Muscle layer of duodenum (tissue), 2 donors: ENCODE measurements at regions not wholly inside any gene's neighbourhood (a gene's known extent, or its start where the extent isn't known, plus 50 kb on each side); places are given as distances from the start of the nearest gene placed in this dataset.

Source experiments
- H3K27ac ChIP-seq: one replicate; pipeline ENCODE4 v1.7.0; 2013; ENCODE audit warnings: mild to moderate bottlenecking, low read length
- H3K27me3 ChIP-seq: one replicate; pipeline ENCODE4 v1.7.0; 2013; ENCODE audit warnings: low read depth, mild to moderate bottlenecking, control low read depth, low read length
- H3K36me3 ChIP-seq, 2 donors: one replicate each; pipeline ENCODE4 v1.7.0; 2013; ENCODE audit warnings: low read length in 2 of 2, control low read depth in 1 of 2, mild to moderate bottlenecking in 1 of 2; ENCODE audit not compliant: insufficient read depth in 2 of 2, control insufficient read depth in 1 of 2
- H3K4me1 ChIP-seq, 2 donors: one replicate each; pipeline ENCODE4 v1.7.0; 2013; ENCODE audit warnings: low read length in 2 of 2, mild to moderate bottlenecking in 2 of 2, control low read depth in 1 of 2, moderate library complexity in 1 of 2; ENCODE audit not compliant: insufficient read depth in 2 of 2, control insufficient read depth in 1 of 2
- H3K4me3 ChIP-seq, 2 donors: one replicate each; pipeline ENCODE4 v1.7.0; 2013; ENCODE audit warnings: low read length in 2 of 2, low read depth in 1 of 2, mild to moderate bottlenecking in 1 of 2
- H3K9me3 ChIP-seq, 2 donors: one replicate each; pipeline ENCODE4 v1.7.0; 2013; ENCODE audit warnings: low read length in 2 of 2, control low read depth in 1 of 2, mild to moderate bottlenecking in 1 of 2; ENCODE audit not compliant: control insufficient read depth in 1 of 2
- donor health status: healthy.

DNA sequence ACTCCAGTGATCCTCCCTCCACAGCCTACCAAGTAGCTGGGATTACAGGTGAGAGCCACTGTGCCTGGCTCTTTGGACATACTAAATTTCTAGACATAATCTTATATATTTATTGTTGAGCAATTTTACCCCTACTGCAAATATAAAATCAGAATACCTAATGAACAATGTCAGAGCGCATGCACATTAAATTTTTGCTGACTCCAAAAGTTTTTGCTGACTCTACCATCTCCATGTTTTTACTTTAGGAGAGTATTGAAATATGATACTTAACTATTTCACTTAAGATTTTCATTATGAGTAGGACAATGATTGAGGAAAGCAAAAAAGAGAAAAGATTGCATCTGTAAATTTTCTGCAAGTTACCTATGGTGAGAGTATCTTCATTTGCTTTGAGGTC, 402.3 kb downstream of the LRRC70 start:
- H3K27me3 ChIP-seq, result no peaks in the 10 kb centered on the region

GRCh38 chr5:62979472-62979871, 400.9 kb downstream of the LRRC70 start:
- no peaks in the 10 kb centered on the region for H3K36me3 ChIP-seq
- H3K27ac ChIP-seq, result no peak overlapping the region
- H3K27me3 ChIP-seq, result no peaks in the 10 kb centered on the region
- no peak overlapping the region for H3K4me3 ChIP-seq
- H3K9me3 ChIP-seq, result no peaks in the 10 kb centered on the region
- H3K4me1 ChIP-seq, result no peaks in the 10 kb centered on the region

More for the DNA sequence above, 402.3 kb downstream of the LRRC70 start:
- Histone ChIP-seq H3K4me1 (no peaks in the 10 kb centered on the region), H3K9me3 (peaks cover 4 to 5% of the 10 kb centered on the region in 2 donors), H3K4me3 (no peak overlapping the region), H3K36me3 (no peaks in the 10 kb centered on the region), H3K27ac (no peak overlapping the region)

- Histone ChIP-seq H3K4me3 (no peak overlapping the region), H3K27me3 (no peaks in the 10 kb centered on the region), H3K36me3 (no peaks in the 10 kb centered on the region), H3K4me1 (no peaks in the 10 kb centered on the region), H3K9me3 (no peaks in the 10 kb centered on the region), H3K27ac (no peak overlapping the region)
Measured at GRCh38 chr5:62977661-62978060, 399.0 kb downstream of the LRRC70 start.

DNA sequence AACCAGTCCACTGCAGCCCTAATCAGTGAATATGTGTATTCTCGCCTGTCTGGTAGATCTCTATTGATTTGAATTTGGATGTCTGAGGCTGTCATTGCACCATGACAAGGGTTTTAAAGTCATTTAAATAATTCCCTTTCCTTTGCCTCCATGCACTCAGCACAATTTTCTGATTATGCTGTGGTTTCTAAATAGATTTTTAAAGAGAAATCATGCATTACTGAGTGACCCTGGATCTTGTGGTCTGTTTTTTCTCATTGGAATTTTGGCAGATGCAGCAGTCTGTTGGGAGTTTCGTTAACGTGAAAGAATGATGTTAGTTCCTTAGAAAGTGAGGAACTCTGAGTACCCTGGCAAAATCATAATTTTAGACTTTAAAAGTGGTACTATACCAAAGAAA, 396.0 kb downstream of the LRRC70 start:
- Histone ChIP-seq H3K36me3 (no peaks in the 10 kb centered on the region), H3K4me1 (no peaks in the 10 kb centered on the region), H3K27me3 (no peaks in the 10 kb centered on the region), H3K27ac (no peak overlapping the region), H3K4me3 (no peak overlapping the region), H3K9me3 (no peaks in the 10 kb centered on the region)

DNA sequence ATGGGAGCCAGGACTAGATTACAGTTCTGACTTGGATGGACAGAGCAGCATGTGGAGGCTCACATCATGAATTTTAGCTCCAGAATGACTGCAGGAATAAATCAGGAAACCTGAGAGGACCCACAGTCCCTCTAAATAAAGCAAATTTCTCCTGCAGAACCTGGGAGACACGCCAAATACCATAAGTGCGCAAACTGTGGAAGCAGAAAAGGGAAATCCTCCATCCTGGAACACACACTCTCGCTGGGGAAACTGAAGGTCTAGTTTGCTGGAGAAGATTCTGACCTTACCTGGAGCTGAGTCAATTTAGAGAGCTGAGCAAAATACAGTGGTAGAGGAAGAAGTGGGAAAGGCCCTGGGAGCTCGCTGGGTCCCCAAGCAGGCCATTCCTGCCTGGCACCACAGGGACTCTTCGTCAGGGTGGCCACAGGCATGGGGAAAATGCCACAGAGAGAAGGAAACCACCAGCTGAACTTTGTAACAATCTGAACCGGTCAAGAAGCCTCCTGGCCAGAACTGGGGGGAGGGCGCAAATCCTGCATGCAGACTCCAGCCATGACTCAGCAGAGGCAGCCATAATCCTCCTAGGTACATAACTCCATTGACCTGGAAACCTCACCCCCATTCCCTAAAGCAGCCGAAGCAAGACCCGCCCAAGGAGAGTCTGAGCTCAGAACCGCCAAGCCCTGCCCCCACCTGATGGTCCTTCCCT, 390.9 kb downstream of the LRRC70 start:
- Histone ChIP-seq H3K4me1 (no peaks in the 10 kb centered on the region), H3K9me3 (peaks cover 0 to 6% of the 10 kb centered on the region in 2 donors), H3K4me3 (no peak overlapping the region), H3K27me3 (no peaks in the 10 kb centered on the region), H3K27ac (no peak overlapping the region), H3K36me3 (no peaks in the 10 kb centered on the region)

DNA sequence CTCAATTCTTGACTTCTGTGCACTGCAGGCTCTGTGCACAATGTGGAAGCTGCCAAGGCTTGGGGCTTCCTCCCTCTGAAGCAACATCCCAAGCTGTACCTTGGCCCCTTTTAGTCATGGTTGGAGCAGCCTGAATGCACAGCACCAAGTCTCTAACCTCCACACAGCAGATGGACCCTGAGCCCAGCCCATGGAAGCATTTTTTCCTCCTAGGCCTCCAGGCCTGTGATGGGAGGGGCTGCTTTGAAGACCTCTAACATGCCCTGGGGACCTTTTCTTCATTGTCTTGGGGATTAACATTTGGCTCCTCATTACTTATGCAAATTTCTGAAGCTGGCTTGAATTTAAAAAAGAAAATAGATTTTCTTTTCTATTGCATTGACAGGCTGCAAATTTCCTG, 385.8 kb downstream of the LRRC70 start:
- no peak overlapping the region for H3K4me3 ChIP-seq
- H3K36me3 ChIP-seq, result no peaks in the 10 kb centered on the region
- peaks cover 0 to 6% of the 10 kb centered on the region in 2 donors for H3K9me3 ChIP-seq
- no peaks in the 10 kb centered on the region for H3K4me1 ChIP-seq
- no peaks in the 10 kb centered on the region for H3K27me3 ChIP-seq
- H3K27ac ChIP-seq, result no peak overlapping the region

DNA sequence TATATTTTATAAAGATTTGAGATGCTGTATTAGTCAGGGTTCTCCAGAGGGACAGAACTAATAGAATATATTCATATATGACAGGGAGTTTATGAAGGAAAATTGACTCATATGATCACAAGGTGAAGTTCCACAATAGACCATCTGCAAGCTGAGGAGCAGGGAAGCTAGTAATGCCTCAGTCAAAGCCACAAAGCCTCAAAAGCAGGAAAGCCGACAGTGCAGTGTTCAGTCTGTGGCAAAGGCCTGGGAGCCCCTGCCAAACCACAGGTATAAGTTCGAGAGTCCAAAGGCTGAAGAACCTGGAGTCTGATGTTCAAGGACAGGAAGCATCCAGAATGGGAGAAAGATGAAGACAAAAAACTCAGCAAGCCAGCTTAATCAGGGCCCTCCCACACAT, 382.2 kb downstream of the LRRC70 start:
- Histone ChIP-seq H3K9me3 (peaks cover 0 to 6% of the 10 kb centered on the region in 2 donors), H3K4me1 (no peaks in the 10 kb centered on the region), H3K36me3 (no peaks in the 10 kb centered on the region), H3K27ac (no peak overlapping the region), H3K27me3 (no peaks in the 10 kb centered on the region), H3K4me3 (no peak overlapping the region)

DNA sequence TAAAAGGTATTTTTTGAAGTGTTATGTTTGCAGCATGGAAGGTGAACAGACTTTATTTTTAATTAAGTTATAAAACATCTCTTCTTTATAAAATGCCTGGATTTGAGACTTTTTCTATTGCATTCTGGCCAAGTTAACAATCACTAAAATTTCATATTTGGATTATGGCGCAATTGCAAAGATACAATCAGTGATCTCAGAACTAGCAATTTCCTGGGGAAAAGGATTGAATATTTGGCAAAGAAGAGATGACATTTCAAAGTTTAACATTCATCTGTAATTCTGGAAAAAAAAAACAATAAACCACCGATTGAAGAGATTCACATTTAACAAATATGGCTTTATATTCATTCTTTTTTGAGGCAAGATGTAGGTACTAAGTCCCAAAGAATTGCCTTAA, 378.0 kb downstream of the LRRC70 start:
- Histone ChIP-seq H3K4me1 (no peaks in the 10 kb centered on the region), H3K27ac (no peak overlapping the region), H3K9me3 (no peaks in the 10 kb centered on the region), H3K36me3 (no peaks in the 10 kb centered on the region), H3K4me3 (no peak overlapping the region), H3K27me3 (no peaks in the 10 kb centered on the region)

- Histone ChIP-seq H3K9me3 (no peaks in the 10 kb centered on the region), H3K27ac (no peak overlapping the region), H3K36me3 (no peaks in the 10 kb centered on the region), H3K4me3 (no peak overlapping the region), H3K4me1 (no peaks in the 10 kb centered on the region), H3K27me3 (no peaks in the 10 kb centered on the region)
Measured at GRCh38 chr5:62954578-62954977, 376.0 kb downstream of the LRRC70 start.

GRCh38 chr5:62948301-62948700, 369.7 kb downstream of the LRRC70 start:
- no peaks in the 10 kb centered on the region for H3K36me3 ChIP-seq

DNA sequence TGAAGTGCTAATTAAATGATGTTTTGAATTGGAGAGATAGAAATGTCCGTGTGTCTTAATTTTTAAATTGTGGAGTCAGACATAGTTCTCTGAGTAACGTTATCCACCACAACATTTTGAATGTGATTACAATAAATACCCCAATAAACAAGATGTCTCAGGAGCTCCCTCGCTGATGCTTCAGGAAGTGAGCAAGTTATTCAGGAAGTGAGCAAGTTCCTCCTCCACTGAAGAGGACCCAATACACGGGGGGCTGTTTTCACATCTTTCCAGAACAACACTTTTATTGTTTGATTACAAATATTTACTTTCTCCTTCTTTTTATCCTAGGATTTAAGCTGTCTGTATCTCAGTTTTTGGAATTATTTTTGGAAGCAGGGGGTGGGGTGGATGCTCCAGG, 363.8 kb downstream of the LRRC70 start:
- Histone ChIP-seq H3K4me1 (no peaks in the 10 kb centered on the region), H3K27ac (no peak overlapping the region), H3K4me3 (no peak overlapping the region), H3K36me3 (no peaks in the 10 kb centered on the region), H3K9me3 (no peaks in the 10 kb centered on the region), H3K27me3 (no peaks in the 10 kb centered on the region)

More at GRCh38 chr5:62948301-62948700, 369.7 kb downstream of the LRRC70 start:
- Histone ChIP-seq H3K4me1 (no peaks in the 10 kb centered on the region), H3K9me3 (no peaks in the 10 kb centered on the region), H3K27me3 (no peaks in the 10 kb centered on the region), H3K4me3 (no peak overlapping the region), H3K27ac (no peak overlapping the region)

DNA sequence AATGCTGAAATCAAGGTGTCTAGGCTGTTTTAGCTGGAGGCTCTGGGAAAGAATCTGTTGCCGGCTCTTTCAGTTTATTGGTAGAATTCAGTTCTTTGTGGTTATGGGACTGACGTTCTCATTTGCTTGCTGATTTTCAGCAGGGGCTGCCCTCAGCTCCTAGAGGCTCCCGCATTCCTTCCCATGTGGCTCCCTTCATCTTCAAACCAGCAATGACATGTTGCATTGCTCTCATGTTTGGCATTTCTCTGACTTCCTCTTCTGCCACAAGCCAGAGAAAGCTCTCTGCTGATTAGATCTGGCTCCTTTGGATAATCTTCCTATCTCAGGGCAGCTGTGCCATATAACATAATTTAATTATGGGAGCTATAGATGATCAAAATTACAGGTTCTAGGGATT, 360.3 kb downstream of the LRRC70 start:
- Histone ChIP-seq H3K4me1 (no peaks in the 10 kb centered on the region), H3K27ac (no peak overlapping the region), H3K4me3 (no peak overlapping the region), H3K27me3 (no peaks in the 10 kb centered on the region), H3K36me3 (no peaks in the 10 kb centered on the region), H3K9me3 (no peaks in the 10 kb centered on the region)
